ENCODE measurements at regions not wholly inside any gene's neighbourhood (a gene's known extent, or its start where the extent isn't known, plus 50 kb on each side); places are given as distances from the start of the nearest gene placed in this dataset.
"Not testable (repeated sequence)": the region's sequence is repeated elsewhere in the genome, so short reads cannot be mapped to it uniquely, and the experiment has no call there.

GRCh38 chr21:10398692-10399489 lies 122.5 kb upstream of the TPTE start:
- not testable (repeated sequence) for FAIRE-seq; DNase-seq (ENCODE audit: insufficient read length, low spot score)

- FAIRE-seq = not testable (repeated sequence)
Measured at GRCh38 chr21:10400622-10401361, 120.6 kb upstream of the TPTE start.

DNA sequence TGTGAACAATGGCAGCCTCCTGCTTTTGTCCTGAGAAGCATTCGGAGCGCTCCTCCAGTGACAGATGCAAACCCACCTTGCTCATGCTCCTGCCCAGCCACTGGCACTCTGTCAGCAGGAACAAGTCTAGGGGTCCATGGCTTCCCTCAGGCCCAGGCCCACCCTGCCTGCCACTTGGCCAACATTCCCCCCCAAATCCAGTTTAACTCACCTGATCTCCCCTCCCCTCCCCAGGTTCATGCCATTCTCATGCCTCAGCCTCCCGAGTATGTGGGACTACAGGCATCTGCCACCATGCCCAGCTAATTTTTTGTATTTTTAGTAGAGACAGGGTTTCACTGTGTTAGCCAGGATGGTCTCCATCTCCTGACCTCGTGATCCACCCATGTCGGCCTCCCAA lies 118.9 kb upstream of the TPTE start:
- DNase-seq (ENCODE audit: insufficient read length, low spot score); FAIRE-seq: not testable (repeated sequence)

More at GRCh38 chr21:10400622-10401361, 120.6 kb upstream of the TPTE start:
- DNase-seq (ENCODE audit: insufficient read length, low spot score) = not testable (repeated sequence)

DNA sequence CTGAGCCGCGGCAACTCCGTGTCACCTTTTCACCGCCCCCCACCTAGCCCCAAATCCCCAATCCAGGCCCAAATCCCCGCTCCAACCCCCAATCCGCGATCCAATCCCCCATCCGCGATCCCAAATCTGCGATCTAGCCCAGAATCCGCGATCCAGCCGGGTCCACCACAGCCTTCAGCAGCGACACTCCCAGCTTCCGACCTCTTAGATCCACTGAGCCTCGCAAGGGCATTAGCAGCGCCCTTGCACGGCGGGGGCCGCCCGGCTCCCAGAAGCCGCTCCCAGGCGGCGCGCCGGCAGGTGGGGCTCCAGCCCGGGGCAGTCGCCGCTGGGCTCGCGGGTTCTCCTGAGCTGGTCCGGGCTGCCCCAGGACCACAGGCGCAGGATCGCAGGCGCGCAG lies 116.1 kb upstream of the TPTE start:
- not testable (repeated sequence) for FAIRE-seq; DNase-seq (ENCODE audit: insufficient read length, low spot score)

GRCh38 chr21:10409786-10410185 lies 111.6 kb upstream of the TPTE start:
- not testable (repeated sequence) for DNase-seq (ENCODE audit: insufficient read length, low spot score); FAIRE-seq

GRCh38 chr21:10410354-10410929 lies 110.9 kb upstream of the TPTE start:
- not testable (repeated sequence) for FAIRE-seq

DNA sequence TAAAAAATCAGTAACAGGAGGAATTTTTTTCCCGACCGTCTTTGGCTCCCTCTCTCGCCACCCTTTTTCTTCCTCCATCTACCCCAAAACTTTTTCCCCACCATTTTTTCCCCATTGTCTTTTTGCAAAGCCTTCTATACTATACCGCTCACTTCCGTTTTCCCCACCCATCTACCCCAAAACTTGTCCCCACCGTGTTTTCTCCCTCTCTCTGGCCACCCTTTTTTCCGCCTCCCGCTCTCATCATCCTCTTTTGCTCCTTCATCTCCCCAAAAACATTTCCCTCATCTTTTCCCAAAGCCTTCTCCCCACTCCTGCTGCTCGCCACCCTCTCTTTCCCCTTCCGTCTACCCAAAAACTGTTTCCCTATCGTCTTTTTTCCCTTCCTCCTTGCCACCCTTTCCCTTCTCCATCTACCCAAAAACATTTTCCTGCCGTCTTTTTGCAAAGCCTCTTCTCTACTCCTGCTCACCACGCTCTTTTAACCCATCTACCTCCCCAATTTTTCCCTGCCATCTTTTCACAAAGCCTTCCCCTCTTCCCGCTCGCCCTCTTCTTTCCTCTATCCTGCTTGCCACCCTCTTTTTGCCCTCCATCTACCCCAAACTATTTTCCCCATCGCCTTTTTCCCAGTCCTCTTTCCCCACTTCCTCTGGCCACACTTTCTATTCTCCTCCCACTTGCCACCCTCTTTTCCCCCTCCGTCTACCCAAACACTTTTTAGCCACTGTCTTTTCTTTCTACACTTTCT lies 109.4 kb upstream of the TPTE start:
- FAIRE-seq; DNase-seq (ENCODE audit: insufficient read length, low spot score): not testable (repeated sequence)

More at GRCh38 chr21:10410354-10410929, 110.9 kb upstream of the TPTE start:
- not testable (repeated sequence) for DNase-seq (ENCODE audit: insufficient read length, low spot score)

GRCh38 chr21:10412928-10413246 lies 108.5 kb upstream of the TPTE start:
- not testable (repeated sequence) for FAIRE-seq; DNase-seq (ENCODE audit: insufficient read length, low spot score)
- TF ChIP-seq POLR2A (IDR thresholded peaks at IDR 0.05; ENCODE audit: low read depth, low read length) = peak; percentile 27; the same call in 1 of the 2 replicates

DNA sequence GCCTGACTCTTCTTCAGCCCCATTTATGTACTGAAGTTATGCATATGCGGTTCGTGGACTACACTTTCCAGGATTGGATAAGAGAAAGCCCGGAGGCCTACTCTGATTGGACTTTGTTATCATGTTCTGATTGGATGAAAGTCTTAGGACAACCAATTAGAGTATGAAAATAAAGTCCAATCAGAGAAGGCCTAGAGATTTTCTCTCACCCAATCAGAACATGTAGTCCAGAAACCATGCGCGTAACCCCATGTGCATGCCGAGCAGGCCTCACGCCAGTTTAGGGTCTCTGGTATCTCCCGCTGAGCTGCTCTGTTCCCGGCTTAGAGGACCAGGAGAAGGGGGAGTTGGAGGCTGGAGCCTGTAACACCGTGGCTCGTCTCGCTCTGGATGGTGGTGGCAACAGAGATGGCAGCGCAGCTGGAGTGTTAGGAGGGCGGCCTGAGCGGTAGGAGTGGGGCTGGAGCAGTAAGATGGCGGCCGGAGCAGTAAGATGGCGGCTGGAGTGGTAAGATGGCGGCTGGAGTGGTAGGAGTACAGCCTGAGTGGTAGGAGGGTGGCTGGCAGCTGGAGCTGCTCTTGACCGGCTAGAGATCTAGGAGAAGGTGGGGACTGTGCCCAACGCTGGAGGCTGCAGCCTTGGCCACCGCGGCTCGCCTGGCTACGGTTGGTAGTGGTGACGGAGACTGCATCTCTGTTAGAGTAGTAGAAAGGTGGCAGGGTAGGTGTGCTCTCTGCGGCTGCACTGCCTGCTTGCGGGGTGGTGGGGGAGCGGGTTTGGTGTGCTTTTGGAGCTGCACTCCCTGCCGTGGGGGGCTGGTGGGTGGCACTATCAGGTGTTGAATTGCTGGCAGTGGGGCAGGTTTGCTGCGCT lies 107.9 kb upstream of the TPTE start:
- peak; percentile 38 for TF ChIP-seq POLR2A (IDR thresholded peaks at IDR 0.05; ENCODE audit: low read depth, low read length)
- DNase-seq (ENCODE audit: insufficient read length, low spot score); FAIRE-seq: not testable (repeated sequence)

GRCh38 chr21:10414121-10414924 lies 107.1 kb upstream of the TPTE start:
- FAIRE-seq; DNase-seq (ENCODE audit: insufficient read length, low spot score): not testable (repeated sequence)

GRCh38 chr21:10414925-10415254 lies 106.5 kb upstream of the TPTE start:
- not testable (repeated sequence) for FAIRE-seq; DNase-seq (ENCODE audit: insufficient read length, low spot score)

DNA sequence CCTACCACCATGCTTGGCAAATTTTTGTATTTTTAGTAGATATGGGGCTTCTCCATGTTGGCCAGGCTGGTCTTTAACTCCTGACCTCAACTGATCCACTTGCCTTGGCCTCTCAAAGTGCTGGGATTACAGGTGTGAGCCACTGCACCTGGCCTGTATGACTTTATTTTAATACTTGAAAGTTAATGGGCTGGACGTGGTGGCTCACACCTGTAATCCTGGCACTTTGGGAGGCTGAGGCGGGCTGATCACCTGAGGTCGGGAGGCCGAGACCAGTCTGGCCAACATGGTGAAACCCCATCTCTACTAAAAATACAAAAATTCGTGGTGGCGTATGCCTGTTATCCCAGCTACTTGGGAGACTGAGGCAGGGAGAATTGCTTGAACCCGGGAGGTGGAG lies 105.9 kb upstream of the TPTE start:
- DNase-seq (ENCODE audit: insufficient read length, low spot score); FAIRE-seq: not testable (repeated sequence)

DNA sequence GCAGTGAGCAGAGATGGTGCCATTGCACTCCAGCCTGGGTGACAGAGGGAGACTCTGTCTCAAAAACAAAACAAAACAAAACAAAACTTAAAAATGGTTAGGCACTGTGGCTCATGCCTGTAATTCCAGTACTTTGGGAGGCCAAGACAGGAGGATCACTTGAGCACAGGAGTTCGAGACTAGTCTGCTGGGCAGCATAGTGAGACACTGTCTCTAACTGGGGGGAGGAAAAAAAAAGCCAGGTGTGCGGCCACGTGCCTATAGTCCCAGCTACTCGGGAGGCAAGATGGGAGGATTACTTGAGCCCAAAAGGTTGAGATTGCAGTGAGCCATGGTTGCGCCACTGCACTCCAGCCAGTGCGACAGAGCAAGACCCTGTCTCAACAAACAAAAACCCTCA lies 105.5 kb upstream of the TPTE start:
- DNase-seq (ENCODE audit: insufficient read length, low spot score); FAIRE-seq: not testable (repeated sequence)

DNA sequence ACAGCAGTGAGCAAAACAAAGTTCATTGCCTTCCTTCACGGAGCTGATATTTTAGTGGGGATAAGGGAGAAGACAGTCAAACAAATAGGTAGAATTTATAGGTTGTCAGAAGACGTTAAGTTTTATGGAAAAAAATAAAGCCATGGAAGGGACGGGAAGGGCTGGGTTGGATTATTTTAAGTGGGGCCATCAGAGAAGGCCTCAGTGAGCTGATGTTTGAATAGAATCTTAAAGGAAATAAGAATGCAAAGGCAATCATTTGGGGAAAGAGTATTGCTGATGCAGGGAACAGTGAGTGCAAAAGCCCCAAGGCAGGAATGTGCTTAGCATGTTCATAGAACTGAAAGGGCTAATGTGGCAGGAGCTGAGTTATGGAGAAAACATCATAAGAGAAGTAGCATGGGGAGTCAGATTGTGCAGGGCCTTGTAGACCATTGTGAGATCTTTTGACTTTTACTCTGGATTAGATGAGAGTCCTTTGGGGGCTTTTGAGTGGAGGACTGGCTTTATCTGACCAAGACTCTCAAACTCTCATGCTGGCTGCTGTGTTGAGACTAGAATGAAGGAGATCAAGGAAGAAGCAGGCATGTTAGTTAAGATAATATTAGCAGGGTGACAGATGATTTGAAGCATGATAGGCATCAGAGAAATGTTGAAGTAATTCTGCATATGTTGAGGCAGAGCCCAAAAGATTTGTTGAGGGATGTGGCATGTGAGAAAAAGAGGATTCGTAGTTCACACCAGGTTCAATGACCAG lies 104.5 kb upstream of the TPTE start:
- not testable (repeated sequence) for DNase-seq (ENCODE audit: insufficient read length, low spot score); FAIRE-seq

GRCh38 chr21:10417551-10418002 lies 103.8 kb upstream of the TPTE start:
- FAIRE-seq; DNase-seq (ENCODE audit: insufficient read length, low spot score): not testable (repeated sequence)

- not testable (repeated sequence) for DNase-seq (ENCODE audit: insufficient read length, low spot score); FAIRE-seq
Measured at GRCh38 chr21:10418250-10419048, 102.9 kb upstream of the TPTE start.

DNA sequence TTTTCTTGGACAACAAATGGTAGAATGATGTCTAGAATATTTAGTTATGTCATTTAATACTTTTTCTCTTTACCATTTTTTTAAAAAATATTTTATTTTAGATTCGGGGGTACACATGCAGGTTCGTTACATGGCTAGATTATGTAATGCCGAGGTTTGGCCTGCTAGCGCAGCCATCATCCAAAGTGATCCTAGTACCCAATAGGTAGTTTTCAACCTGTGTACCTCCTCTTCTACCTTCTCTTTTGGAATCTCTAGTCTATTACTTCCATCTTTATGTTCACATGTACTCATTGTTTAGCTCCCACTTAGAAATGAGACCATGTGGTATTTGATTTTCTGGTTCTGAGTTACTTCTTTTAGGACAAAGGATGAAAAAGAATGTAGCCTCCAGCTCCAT lies 100.2 kb upstream of the TPTE start:
- DNase-seq (ENCODE audit: insufficient read length, low spot score); FAIRE-seq: not testable (repeated sequence)
